MM.1S (cell line): ENCODE measurements at regions not wholly inside any gene's neighbourhood (a gene's known extent, or its start where the extent isn't known, plus 50 kb on each side); places are given as distances from the start of the nearest gene placed in this dataset.

Experiments
- DNase-seq: peaks from one replicate; pipeline ENCODE4 v3.0.0-alpha.2; 2015
- H2AFZ ChIP-seq: fragments of 300-600 bp; sonication (generic); 2 replicates; pipeline ENCODE4 v1.6.0; 2016; ENCODE audit warnings: antibody characterized with exemption, low read length
- H3F3A ChIP-seq: fragments of 300-600 bp; sonication (generic); 2 replicates; pipeline ENCODE4 v1.6.1; 2016; ENCODE audit warnings: mild to moderate bottlenecking, antibody characterized with exemption, low read length, moderate library complexity, mixed read lengths; ENCODE audit not compliant: insufficient read depth
- H3K27ac ChIP-seq: fragments of 300-600 bp; sonication (generic); 2 replicates; pipeline ENCODE4 v1.5.1; 2016; ENCODE audit warnings: mild to moderate bottlenecking, low read length
- H3K27me3 ChIP-seq: fragments of 300-600 bp; sonication (generic); replicated peaks from 2 replicates; pipeline ENCODE4 v1.6.0; 2016; ENCODE audit warnings: low read length; ENCODE audit not compliant: insufficient read depth
- H3K36me3 ChIP-seq: fragments of 300-600 bp; sonication (generic); replicated peaks from 2 replicates; pipeline ENCODE4 v1.6.1; 2016; ENCODE audit warnings: mild to moderate bottlenecking, low read length, mixed read lengths; ENCODE audit not compliant: insufficient read depth
- H3K4me1 ChIP-seq: fragments of 300-600 bp; sonication (generic); 2 replicates; pipeline ENCODE4 v1.6.1; 2016; ENCODE audit warnings: low read length, mixed read lengths
- H3K4me2 ChIP-seq: fragments of 300-600 bp; sonication (generic); 2 replicates; pipeline ENCODE4 v1.6.0; 2016; ENCODE audit warnings: low read depth, low read length
- H3K4me3 ChIP-seq: fragments of 300-600 bp; sonication (generic); 2 replicates; pipeline ENCODE4 v1.5.1; 2016; ENCODE audit warnings: low read length, mixed read lengths
- H3K79me2 ChIP-seq: fragments of 300-600 bp; sonication (generic); 2 replicates; pipeline ENCODE4 v1.6.1; 2016; ENCODE audit warnings: mixed run types, low read length, mixed read lengths
- H3K9ac ChIP-seq: fragments of 300-600 bp; sonication (generic); 2 replicates; pipeline ENCODE4 v1.6.1; 2016; ENCODE audit warnings: low read length, mixed read lengths
- H3K9me2 ChIP-seq: fragments of 300-600 bp; sonication (generic); replicated peaks from 2 replicates; pipeline ENCODE4 v1.6.1; 2016; ENCODE audit warnings: mild to moderate bottlenecking, low read length, mixed read lengths; ENCODE audit not compliant: insufficient read depth
- H3K9me3 ChIP-seq: fragments of 300-600 bp; sonication (generic); replicated peaks from 2 replicates; pipeline ENCODE4 v1.6.1; 2016; ENCODE audit warnings: mild to moderate bottlenecking, low read length, mixed read lengths; ENCODE audit not compliant: insufficient read depth
- H4K20me1 ChIP-seq: fragments of 300-600 bp; sonication (generic); 2 replicates; pipeline ENCODE4 v1.6.1; 2016; ENCODE audit warnings: mild to moderate bottlenecking, low read length, moderate library complexity, mixed read lengths; ENCODE audit not compliant: insufficient read depth
- EZH2 ChIP-seq: fragments of 300-600 bp; sonication (generic); optimal IDR thresholded peaks from 2 replicates; pipeline ENCODE3; 2017; ENCODE audit warnings: low read depth, mild to moderate bottlenecking, antibody characterized with exemption, low read length, mixed read lengths
- EZH2phosphoT487 ChIP-seq: fragments of 300-600 bp; sonication (generic); IDR thresholded peaks from 2 replicates; pipeline ENCODE4 v1.6.1; 2018; ENCODE audit warnings: antibody characterized with exemption, low read length
- TF ChIP-seq, protein P1 (sequence below): fragments of 300-600 bp; sonication (generic); IDR thresholded peaks from 2 replicates; pipeline ENCODE4 v1.5.1; 2016; ENCODE audit warnings: antibody characterized with exemption, low read length, mixed read lengths

- H3K4me2 ChIP-seq, result no peak overlapping the region
- no peaks in the 10 kb centered on the region for H3K36me3 ChIP-seq
- TF ChIP-seq, protein P1, sequence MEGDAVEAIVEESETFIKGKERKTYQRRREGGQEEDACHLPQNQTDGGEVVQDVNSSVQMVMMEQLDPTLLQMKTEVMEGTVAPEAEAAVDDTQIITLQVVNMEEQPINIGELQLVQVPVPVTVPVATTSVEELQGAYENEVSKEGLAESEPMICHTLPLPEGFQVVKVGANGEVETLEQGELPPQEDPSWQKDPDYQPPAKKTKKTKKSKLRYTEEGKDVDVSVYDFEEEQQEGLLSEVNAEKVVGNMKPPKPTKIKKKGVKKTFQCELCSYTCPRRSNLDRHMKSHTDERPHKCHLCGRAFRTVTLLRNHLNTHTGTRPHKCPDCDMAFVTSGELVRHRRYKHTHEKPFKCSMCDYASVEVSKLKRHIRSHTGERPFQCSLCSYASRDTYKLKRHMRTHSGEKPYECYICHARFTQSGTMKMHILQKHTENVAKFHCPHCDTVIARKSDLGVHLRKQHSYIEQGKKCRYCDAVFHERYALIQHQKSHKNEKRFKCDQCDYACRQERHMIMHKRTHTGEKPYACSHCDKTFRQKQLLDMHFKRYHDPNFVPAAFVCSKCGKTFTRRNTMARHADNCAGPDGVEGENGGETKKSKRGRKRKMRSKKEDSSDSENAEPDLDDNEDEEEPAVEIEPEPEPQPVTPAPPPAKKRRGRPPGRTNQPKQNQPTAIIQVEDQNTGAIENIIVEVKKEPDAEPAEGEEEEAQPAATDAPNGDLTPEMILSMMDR, result no peak
- TF ChIP-seq EZH2phosphoT487, result no peak
- no peak for TF ChIP-seq EZH2
These were observed 412.9 kb upstream of the CCNH start for GRCh38 chr5:87825583-87825982.

DNA sequence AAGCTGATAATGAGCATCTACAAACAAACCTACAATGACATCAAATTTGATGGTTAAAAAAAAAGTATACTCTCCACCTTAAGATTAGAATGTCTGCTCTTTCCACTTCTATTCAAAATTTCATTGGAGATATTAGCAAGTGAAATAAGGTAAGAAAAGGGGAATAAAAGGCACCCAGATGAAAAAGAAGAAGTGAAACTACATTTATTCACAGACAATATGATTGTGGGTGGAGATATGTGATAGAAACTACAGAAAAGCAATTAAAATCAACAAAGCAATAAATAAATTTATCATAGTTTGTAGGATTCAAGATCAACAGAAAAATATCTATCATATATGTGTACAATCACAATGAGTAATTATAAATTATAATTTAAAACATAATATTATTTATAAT, 395.1 kb upstream of the CCNH start:
- H3K4me1 ChIP-seq, result no peaks in the 10 kb centered on the region
- no peak overlapping the region for H3K9ac ChIP-seq
- H2AFZ ChIP-seq, result no peak overlapping the region
- no peaks in the 10 kb centered on the region for H3K9me3 ChIP-seq
- no peaks in the 10 kb centered on the region for H3K79me2 ChIP-seq
- DNase-seq, result no peak
- no peaks in the 10 kb centered on the region for H3F3A ChIP-seq
- H3K4me3 ChIP-seq, result no peak overlapping the region
- no peaks in the 10 kb centered on the region for H4K20me1 ChIP-seq
- no peaks in the 10 kb centered on the region for H3K9me2 ChIP-seq
- H3K27ac ChIP-seq, result no peak overlapping the region
- no peaks in the 10 kb centered on the region for H3K36me3 ChIP-seq
- no peak overlapping the region for H3K4me2 ChIP-seq
- TF ChIP-seq, protein P1, result no peak
- TF ChIP-seq EZH2phosphoT487 (no peak), EZH2 (no peak)
- H3K27me3 ChIP-seq, result no peaks in the 10 kb centered on the region

More at GRCh38 chr5:87825583-87825982, 412.9 kb upstream of the CCNH start:
- Histone ChIP-seq H3K9ac (no peak overlapping the region), H3K27me3 (no peaks in the 10 kb centered on the region), H3K27ac (no peak overlapping the region), H3K4me3 (no peak overlapping the region), H2AFZ (no peak overlapping the region), H3K9me3 (no peaks in the 10 kb centered on the region), H4K20me1 (no peaks in the 10 kb centered on the region), H3K9me2 (no peaks in the 10 kb centered on the region), H3K79me2 (no peaks in the 10 kb centered on the region), H3K4me1 (no peaks in the 10 kb centered on the region), H3F3A (no peaks in the 10 kb centered on the region)
- no peak for DNase-seq

DNA sequence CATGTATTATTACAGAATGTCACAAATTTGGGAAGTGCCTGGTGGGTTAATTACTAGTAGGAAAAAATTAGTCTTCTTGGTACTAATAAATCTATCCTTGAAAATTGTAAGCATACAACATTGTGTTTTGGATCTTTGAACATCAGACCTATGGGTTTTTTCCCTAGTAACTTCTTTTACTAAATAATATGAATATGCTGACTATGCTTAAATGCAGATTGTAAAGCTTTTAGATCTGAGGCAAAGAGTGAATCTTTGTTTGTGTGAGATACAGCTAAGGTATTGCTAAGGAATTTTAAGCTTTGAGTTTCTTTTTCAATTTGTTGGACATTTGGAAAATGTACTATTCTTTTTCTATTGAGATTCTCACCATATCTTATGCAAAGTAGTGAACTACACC, 390.6 kb upstream of the CCNH start:
- H3K9me2 ChIP-seq, result no peaks in the 10 kb centered on the region
- no peaks in the 10 kb centered on the region for H3K79me2 ChIP-seq
- no peaks in the 10 kb centered on the region for H3K4me1 ChIP-seq
- no peaks in the 10 kb centered on the region for H3K27me3 ChIP-seq
- no peak overlapping the region for H3K4me2 ChIP-seq
- no peaks in the 10 kb centered on the region for H3K36me3 ChIP-seq
- H3K27ac ChIP-seq, result no peak overlapping the region
- H4K20me1 ChIP-seq, result no peaks in the 10 kb centered on the region
- H3K9ac ChIP-seq, result no peak overlapping the region
- no peaks in the 10 kb centered on the region for H3F3A ChIP-seq
- TF ChIP-seq EZH2phosphoT487, result no peak
- TF ChIP-seq, protein P1, result no peak
- TF ChIP-seq EZH2, result no peak
- no peaks in the 10 kb centered on the region for H3K9me3 ChIP-seq
- H2AFZ ChIP-seq, result no peak overlapping the region
- no peak for DNase-seq
- no peak overlapping the region for H3K4me3 ChIP-seq
